Neural cell (in vitro differentiated cells): ENCODE measurements at regions not wholly inside any gene's neighbourhood (a gene's known extent, or its start where the extent isn't known, plus 50 kb on each side); places are given as distances from the start of the nearest gene placed in this dataset.

Source experiments
- EP300 ChIP-seq: fragments of 450-650 bp; conservative IDR thresholded peaks from 2 replicates; pipeline ENCODE4 v1.6.1; 2014; ENCODE audit warnings: antibody characterized with exemption, mild to moderate bottlenecking, moderate library complexity; ENCODE audit not compliant: poor library complexity, severe bottlenecking
- EZH2 ChIP-seq: fragments of 200-600, 300-800 bp; shearing (Covaris generic), sonication (generic); IDR thresholded peaks from 2 replicates; pipeline ENCODE4 v1.6.1; 2014; ENCODE audit warnings: antibody characterized with exemption, low read length, borderline replicate concordance, mild to moderate bottlenecking; ENCODE audit not compliant: insufficient read depth, poor library complexity, severe bottlenecking
- MXI1 ChIP-seq: fragments of 450-650 bp; conservative IDR thresholded peaks from 2 replicates; pipeline ENCODE4 v1.6.1; 2014; ENCODE audit warnings: antibody characterized with exemption, mild to moderate bottlenecking; ENCODE audit not compliant: poor library complexity, severe bottlenecking
- SMC3 ChIP-seq: fragments of 450-650 bp; conservative IDR thresholded peaks from 2 replicates; pipeline ENCODE4 v1.6.1; 2014; ENCODE audit warnings: antibody characterized with exemption, mild to moderate bottlenecking, moderate library complexity; ENCODE audit not compliant: poor library complexity
- TAF1 ChIP-seq: IDR thresholded peaks from 2 replicates; pipeline ENCODE4 v1.6.1; 2012; ENCODE audit warnings: low read depth
- TF ChIP-seq, protein P1 (sequence below): IDR thresholded peaks from 2 replicates; pipeline ENCODE4 v1.6.1; 2012; ENCODE audit warnings: borderline replicate concordance
- TF ChIP-seq, protein P2 (sequence below): fragments of 450-650 bp; IDR thresholded peaks from 2 replicates; pipeline ENCODE4 v1.5.1; 2014; ENCODE audit warnings: antibody characterized with exemption, mild to moderate bottlenecking, moderate library complexity; ENCODE audit not compliant: poor library complexity, severe bottlenecking

DNA sequence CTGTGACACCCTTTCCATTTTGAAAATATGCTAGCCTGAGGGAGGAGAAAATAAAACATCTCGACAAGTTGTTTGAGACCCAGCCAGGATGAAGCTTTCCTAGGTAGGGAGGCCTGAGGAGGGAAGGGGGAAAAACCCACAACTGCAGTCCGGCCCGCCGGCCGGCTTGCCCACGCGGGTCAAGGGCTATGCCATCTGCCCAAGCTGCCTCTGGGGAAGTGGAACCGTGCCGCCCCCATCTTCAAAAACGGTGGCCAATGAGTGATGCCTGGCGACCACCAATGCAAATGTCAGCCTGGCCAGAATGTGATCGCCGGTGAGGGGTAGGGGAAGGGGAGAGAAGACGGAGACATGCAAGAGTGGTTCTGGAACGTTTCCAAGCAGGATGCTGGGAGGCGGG is 263.5 kb upstream of the ALG10B start:
- TF ChIP-seq EP300 = no peak
- TF ChIP-seq, protein P1, sequence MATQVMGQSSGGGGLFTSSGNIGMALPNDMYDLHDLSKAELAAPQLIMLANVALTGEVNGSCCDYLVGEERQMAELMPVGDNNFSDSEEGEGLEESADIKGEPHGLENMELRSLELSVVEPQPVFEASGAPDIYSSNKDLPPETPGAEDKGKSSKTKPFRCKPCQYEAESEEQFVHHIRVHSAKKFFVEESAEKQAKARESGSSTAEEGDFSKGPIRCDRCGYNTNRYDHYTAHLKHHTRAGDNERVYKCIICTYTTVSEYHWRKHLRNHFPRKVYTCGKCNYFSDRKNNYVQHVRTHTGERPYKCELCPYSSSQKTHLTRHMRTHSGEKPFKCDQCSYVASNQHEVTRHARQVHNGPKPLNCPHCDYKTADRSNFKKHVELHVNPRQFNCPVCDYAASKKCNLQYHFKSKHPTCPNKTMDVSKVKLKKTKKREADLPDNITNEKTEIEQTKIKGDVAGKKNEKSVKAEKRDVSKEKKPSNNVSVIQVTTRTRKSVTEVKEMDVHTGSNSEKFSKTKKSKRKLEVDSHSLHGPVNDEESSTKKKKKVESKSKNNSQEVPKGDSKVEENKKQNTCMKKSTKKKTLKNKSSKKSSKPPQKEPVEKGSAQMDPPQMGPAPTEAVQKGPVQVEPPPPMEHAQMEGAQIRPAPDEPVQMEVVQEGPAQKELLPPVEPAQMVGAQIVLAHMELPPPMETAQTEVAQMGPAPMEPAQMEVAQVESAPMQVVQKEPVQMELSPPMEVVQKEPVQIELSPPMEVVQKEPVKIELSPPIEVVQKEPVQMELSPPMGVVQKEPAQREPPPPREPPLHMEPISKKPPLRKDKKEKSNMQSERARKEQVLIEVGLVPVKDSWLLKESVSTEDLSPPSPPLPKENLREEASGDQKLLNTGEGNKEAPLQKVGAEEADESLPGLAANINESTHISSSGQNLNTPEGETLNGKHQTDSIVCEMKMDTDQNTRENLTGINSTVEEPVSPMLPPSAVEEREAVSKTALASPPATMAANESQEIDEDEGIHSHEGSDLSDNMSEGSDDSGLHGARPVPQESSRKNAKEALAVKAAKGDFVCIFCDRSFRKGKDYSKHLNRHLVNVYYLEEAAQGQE = no peak
- TF ChIP-seq, protein P2, sequence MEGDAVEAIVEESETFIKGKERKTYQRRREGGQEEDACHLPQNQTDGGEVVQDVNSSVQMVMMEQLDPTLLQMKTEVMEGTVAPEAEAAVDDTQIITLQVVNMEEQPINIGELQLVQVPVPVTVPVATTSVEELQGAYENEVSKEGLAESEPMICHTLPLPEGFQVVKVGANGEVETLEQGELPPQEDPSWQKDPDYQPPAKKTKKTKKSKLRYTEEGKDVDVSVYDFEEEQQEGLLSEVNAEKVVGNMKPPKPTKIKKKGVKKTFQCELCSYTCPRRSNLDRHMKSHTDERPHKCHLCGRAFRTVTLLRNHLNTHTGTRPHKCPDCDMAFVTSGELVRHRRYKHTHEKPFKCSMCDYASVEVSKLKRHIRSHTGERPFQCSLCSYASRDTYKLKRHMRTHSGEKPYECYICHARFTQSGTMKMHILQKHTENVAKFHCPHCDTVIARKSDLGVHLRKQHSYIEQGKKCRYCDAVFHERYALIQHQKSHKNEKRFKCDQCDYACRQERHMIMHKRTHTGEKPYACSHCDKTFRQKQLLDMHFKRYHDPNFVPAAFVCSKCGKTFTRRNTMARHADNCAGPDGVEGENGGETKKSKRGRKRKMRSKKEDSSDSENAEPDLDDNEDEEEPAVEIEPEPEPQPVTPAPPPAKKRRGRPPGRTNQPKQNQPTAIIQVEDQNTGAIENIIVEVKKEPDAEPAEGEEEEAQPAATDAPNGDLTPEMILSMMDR = no peak
- TF ChIP-seq EZH2 = no peak
- TF ChIP-seq TAF1 = no peak
- TF ChIP-seq MXI1 = no peak
- no peak for TF ChIP-seq SMC3
